GM18867 (cell line): ENCODE measurements at regions not wholly inside any gene's neighbourhood (a gene's known extent, or its start where the extent isn't known, plus 50 kb on each side); places are given as distances from the start of the nearest gene placed in this dataset.

ENCODE experiments used
- ATAC-seq: cut with Tn5 transposase; IDR thresholded peaks from one replicate; pipeline ENCODE4 v1.9.1; 2021; ENCODE audit warnings: mild to moderate bottlenecking, moderate library complexity; ENCODE audit not compliant: unreplicated experiment

DNA sequence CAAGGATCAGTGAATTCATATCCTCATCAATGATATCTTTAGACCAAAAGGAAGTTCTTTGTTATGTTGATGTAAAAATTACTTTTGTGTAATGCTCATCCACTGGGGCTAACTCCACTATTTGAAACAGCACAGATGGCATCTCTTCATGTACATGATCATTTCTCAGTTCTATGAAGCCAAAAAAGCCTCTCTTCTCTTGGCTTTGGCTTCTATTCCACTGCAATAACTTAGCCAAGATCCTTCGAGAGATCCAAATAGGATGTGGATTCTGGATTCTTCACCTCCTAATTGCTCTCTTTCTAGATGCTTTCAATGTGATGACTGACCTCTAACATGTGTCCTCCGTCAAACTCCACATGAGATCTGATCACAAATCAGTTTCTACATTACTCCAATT is 851.2 kb downstream of the GALC start:
- ATAC-seq: no peak

DNA sequence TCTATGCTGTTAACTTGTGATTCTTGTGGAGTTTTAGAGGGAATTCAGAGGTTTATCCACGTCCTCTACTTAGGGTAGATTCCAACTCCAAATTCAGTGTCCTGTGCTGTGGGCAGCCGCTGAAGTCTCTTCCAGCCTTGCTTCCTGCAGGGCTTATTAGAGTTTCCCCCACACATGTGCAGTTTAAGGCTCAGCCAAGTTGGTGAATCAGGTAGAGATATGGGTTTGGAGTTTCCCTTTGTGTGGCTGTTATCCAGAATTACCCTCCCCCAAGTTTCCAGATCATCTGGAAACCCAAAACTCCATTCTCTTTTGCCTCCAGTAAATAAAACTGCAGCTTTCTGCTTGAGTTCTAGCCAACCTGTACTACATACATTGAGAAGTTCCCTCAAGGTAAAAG is 853.7 kb downstream of the GALC start:
- no peak for ATAC-seq

DNA sequence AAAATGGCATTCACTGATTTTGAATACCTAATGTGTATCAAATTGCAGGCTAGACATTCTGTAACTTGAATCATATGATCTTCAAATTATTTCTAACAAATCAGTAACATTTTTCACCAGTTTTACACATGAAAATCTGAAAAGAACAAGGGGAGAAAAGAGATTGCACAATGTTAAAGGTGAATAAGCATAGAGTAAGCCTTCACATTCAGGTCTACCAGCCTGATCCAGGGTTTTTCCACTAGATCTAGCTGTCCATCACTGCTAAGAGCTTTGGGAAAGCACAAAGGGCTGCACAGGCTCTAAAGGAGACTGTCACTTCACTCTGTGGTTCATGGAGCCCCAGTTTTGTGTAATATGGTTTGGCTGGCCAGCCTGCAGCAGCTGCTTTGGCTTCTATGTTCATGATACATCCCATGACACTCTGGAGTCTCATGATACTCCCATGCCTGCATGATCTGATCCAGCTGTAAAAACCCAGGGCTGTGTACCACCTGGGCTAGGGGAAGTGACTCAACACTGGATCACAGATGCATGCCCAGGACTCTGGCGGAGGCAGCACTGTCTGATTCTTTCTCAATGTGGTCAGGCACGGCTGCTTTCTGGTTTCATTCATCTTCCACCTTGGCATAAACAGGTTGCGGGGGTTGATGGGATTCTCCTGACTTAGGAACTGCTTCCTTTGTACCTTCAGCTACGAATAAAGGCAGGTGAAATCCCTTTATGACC is 859.7 kb downstream of the GALC start:
- ATAC-seq: no peak

DNA sequence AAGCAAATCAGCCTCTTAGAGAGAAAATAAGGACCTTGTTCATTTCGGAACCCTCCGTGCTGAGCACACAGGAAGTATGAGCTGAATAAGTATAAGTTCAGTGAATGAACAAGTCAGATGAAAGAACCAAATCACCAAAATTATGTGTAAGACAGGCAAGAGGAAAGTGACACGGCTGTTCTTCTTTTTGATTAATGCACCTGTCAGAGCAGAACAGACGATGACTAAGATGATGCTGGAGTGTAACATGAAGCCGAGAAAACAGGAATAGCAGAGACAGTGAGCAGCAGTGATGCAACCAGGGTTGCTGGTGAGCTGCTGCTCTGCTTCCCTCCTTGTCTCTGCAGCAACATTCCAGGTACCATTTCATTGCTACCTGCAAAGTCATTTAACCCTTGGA is 861.1 kb downstream of the GALC start:
- ATAC-seq: no peak

DNA sequence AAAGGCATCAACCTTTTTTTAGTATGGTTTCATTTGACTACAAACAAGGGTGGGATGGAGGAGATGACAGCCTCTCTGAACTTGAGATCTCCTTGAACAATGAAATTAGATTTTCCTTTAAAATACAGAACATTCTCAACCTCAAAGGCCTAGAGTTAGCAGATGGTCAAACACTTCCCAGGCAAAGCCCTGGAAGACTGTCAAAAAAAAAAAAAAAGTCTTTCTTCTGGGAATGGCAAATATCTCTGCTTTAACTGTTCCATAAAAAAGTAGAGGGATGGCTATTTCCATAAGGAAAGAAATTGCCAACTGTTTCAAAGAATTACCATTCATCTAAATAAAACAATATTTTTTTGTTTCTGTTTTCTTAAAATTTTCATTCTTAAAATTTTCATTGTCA is 870.8 kb downstream of the GALC start:
- no peak for ATAC-seq

DNA sequence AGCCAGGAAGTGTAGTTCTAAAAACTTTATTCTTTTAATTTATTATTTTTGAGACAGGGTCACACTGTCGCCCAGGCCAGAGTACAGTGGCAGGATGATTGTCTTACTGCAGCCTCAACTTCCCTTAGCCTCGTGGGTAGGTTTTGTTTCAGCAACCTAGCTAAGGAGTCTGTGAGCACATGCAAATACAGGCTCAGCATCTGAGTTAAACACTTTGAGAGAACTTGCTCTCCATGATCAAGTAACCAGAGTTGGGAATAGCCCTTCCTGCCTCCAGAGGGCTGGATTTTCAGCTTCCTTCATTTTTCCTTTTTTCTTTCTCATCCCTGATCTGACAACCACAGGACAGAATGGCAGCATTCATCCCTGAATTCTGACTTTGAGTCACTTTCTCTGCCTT is 871.3 kb downstream of the GALC start:
- ATAC-seq: no peak

DNA sequence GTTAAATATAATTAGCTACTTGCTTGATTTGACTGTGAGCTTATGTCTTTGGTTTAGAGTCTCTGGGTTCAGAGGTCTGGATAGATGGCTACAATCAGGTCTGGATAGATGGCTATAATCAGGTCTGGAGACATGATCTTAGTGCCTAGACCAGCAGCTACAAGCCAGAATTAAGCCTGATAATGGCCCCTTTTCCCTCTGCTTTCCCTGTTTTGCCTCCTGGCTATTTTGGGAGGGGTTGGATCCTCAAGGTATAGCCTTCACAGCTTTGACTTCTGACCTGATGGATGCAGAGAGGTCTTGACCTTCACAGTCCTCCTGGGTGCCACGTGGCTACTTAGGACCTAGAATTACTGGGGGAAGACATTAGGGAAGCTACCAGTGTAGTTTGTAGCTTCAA is 877.7 kb downstream of the GALC start:
- no peak for ATAC-seq

DNA sequence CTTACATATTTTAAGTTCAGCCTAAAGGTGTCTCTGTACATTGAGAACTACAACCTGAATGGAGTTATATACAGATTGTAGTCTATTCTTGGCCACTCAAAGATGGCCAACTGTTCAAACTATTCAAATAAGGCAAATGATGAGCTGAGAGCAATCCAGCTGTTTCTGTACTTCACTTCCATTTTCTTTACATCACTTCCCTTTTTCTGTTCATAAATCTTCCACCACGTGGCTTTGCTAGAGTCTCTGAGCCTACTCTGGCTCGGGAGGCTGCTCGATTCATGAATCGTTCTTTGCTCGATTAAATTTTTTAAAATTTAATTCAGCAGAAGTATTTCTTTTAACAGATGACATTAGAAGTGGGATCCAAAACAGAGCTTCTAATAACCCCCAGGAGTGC is 879.7 kb downstream of the GALC start:
- ATAC-seq: no peak

DNA sequence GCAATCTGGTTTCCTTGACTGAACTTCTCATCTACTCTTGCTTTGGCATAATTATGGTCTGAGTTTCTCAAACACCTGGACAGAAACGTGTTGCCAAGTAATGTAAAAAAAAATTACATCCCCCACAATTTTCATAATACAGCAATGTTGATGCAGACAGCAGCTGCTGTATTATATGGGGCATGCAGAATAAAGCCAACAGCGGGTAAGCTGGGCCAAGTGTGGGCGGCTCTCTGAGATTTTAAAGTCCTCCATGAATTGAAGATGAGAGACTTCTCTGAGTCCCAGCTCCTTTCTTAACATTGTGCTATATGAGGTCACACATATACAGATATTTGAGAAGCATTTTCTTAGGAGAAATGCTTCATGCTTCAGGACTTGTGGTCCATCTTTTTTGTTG is 881.2 kb downstream of the GALC start:
- no peak for ATAC-seq

DNA sequence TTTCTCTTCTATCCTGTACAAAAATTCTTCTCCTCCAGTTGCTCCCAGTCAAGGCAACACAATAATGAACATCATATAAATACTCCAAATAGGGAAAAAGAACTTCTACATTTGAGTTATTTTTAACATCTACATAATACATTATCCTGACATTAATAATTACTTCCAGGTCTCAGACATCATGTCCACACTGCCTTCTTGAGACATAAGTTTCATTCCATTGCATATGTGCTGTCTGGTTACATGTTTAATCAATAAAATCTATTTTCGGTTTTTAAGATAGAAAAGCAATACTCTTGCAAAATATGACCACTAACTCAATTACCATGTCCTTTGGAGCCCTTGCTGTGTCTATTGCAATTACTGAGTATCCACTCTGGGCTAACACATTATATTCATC is 881.9 kb downstream of the GALC start:
- no peak for ATAC-seq

DNA sequence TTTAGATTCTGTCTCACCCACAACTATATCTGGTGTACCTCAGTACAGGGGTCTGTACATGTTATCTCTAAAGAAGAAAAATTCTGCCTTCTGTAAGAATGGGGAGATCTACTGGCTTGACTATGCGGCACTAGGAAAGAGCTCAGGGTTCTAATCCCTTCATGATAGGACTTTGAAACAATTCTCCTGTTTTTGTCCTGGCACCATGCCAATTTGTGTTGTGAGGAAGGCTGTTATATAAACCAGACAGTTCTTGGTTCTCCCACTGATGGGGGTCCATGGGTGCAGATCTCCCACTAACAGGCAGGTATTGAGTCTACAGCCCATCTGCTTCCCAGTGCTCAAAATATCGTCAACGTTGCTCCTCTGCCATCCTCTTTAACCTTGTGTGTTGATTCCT is 883.7 kb downstream of the GALC start:
- no peak for ATAC-seq

DNA sequence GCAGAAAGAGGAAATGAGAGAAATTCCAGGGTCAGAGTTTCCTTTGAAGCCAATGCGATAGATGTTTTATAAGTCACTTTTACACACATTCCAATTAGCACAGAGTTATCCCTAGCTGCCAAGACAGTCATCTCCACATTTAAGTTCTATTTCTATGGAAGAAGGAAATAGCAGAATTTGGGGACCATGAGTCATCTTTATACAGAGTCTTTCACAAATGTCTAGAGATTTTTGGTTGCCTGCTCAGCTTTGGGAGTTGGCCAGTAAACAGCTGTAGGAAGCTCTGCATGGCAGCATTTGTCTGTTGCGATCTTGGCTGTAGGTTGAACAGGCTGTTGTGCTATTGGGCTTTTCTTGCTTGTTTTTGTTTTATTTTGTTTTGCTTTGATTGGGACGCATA is 884.3 kb downstream of the GALC start:
- ATAC-seq: no peak

DNA sequence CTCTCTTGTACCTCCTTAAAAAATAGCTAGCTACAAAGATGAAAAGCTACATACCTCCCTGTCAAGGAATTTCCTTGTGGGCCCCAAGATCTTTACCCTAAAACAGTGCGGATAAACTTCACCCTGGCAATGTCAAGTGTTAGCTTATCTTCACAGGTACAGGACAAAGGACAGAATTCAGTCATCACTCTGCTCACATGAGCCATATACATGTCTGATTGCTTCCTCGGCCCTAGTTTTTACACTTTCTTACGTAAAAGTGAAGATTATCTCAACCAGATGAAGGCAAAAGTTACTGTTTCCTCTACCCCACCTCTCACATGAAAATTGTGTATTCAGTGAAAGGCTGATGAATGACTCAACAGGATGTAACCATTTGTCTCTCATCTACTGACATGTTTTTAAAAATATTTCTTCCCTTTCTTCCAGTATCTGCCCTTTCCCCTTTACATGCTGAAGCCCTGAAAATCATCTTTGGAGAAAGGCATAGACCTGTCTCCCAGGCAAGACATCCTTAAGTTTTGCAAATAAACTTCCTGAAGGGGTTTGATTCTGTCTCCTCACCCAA is 890.1 kb downstream of the GALC start:
- ATAC-seq: no peak

DNA sequence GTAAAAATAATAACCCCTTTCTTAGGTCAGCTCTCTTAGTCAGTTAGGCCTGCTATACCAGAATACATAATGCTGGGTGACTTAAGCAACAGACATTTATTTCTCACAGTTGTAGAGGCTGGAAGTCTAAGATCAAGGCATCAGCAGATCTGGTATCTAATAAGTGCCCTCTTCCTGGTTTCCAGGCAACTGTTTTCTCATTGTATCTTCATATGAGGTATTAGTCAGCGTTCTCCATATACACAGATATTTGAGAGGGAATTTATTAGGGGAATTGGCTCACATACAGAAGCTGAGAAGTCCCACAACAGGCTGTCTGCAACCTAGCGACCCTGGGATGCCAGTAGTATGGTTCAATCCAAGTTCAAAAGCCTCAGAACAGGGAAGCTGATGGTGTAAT is 896.0 kb downstream of the GALC start:
- no peak for ATAC-seq

DNA sequence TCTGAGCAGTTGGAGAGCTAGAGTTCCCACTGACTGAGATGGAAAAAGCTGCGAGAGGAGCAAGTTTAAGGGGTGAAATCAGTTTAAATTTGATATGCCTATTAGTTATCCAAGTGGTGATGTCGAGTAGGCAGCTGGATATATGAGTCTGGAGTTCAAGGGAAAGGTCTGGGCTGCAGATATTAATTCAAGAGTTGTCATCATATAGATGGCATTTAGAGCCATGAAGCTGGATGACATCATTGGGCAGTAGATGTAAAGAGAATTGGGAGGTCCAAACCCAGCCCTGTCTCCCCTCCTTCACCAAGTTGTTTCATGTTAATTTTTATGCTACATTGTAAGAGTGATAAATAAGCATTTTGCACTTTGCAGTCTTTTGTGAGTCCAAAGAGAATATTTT is 898.1 kb downstream of the GALC start:
- ATAC-seq: no peak

DNA sequence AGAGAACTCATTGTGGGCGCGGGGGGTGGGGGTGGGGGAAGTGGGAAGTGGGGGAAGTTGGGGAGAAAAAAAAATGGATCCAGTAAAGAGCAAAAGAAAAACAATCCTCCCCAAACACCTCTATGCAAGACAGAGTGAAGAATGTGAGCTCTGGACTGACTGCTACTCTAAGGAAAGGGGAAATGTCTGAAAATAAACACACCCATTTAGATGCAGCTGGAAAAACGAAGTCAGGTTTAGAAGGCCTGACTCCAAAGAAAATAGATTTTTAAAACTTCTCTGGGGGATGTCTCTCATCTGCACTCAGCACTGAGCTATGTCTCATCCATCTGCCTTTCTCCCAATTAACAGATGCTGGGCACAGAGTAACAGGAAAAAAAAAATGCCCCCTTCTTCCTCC is 904.4 kb downstream of the GALC start:
- ATAC-seq: no peak

DNA sequence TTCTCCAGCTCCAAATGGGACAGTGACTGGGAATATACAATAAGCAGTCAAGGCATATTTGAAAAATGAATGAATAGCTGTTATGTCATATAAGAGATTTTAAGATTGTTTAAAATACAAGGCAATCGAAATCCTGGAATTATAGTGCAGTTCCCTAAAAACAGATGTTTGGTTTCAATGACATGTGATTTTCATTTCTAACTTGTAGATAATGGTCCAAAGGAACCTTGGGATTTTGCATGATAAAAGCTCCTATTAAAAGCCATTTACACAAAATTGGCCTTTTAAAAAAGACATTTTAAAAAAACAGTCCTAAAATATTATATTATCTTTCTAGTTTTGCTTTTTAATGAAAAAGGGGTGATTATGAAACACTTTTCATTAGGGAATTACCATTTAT is 905.1 kb downstream of the GALC start:
- ATAC-seq: no peak

DNA sequence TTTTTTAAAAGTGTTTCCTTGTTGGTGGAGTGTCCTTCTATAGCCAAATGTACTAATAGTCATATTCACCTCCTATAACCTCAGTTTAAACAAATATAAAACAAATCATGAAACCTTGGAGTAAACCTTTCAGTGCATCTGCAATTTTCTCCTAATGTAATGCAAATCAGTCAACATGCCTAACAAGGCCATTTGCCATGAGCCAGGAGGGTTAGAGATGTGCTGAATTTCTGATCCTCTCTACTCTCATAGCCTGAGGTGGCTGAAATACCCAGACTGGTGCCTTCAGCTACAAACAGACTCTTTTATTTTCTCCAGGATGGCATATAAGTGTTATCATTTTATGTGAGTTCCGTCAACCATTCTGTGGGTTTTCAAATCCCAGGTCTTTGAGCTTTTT is 908.1 kb downstream of the GALC start:
- no peak for ATAC-seq

DNA sequence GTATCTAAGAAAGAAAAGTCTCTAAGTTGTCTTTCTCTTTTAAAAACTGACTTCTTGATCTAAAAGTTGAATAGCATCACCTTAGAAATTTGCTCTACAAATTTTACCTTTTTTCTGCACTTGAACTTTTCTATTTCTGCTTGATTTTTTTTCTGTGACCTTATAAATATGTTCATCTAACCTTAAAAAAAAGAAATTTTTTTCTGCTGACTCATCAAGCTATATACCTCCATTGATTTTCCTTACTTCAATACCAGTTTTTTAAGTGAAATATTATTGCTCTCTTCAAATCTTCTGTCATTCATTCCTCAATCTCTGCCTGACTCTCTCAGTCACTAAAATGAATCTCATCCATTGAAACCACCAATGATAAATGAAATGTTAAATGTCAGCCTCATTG is 910.1 kb downstream of the GALC start:
- no peak for ATAC-seq

DNA sequence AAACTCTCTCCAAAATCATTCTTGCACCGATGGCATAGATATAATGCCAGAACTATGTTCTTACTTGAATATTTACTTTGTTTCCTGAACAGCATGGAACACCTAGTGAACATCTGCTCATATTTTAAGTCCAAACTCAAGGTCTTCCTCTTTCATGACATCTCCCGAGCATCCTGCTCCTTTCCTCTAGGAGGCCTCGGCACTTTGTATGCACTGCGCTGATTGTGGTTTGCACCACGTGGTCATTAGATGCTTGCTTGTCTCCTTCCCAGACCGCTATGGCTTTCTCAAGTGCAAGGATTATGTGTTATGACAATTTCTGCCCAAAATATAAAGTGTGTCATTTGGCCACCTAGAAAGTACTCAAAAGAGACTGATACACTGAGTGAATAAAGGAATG is 912.0 kb downstream of the GALC start:
- no peak for ATAC-seq

DNA sequence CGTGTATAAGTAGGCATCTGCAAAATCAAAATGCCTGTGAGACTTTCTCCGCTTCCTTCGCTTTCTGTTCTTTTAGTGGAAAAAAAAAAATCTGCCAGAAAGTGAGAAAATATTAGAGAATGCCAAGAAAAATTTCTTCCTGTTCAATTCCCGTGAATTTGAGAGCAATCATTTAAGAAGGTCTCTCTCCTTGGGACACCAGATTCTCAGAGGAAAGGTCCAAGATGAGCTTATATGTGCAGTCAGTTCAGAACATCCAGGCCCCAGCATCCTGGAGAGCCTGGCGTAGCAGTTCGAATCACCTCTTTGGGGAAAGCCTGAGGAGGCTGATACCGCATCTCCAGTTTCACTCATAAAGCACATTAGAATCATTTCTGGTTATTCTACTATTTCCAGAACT is 912.8 kb downstream of the GALC start:
- no peak for ATAC-seq

DNA sequence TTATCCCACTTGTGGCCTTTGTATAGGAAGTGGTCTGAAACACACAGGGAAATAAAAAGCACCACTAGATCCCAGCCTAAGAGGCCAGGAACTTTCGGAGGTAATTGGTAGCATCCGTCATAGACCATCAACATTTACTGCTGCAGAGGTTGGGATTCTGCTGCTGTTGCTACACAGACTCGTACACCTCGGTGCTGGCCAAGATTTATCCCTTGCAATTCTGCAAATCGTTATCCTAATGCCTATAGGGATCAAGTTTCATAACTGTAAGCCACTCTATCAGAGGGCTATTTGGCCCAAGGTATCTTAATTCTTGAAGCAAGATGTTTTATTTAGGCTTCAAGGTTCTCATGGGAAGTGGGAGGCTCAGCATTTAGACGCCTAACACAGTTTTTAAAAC is 913.6 kb downstream of the GALC start:
- no peak for ATAC-seq

DNA sequence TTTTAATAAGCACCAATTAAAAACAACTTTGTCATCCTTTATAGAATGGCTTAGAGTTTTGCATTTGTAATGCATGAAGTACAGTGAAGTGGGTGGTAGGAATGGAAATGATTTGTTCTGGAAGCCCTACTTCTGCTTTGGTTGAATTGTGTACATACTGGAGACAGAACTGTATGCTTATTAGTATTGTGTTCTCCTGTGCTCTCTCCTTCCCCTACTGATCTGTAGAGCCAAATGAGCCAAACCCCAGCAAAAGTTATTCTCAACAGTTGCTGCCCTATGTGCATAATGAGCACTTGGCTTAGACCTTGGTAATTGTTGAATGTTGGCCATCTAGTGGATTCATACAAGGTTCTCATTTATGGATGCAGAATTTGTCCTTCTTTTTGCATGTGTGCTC is 916.1 kb downstream of the GALC start:
- ATAC-seq: no peak
